Tongue (tissue), 1 donor: ENCODE measurements at regions not wholly inside any gene's neighbourhood (a gene's known extent, or its start where the extent isn't known, plus 50 kb on each side); places are given as distances from the start of the nearest gene placed in this dataset.
A peak's percentile ranks its signal among the peaks of the same experiment; 100 is the strongest.
"Not testable (repeated sequence)": the region's sequence is repeated elsewhere in the genome, so short reads cannot be mapped to it uniquely, and the experiment has no call there.

Experiments
- DNase-seq: peaks from one replicate; pipeline ENCODE4 v3.0.0-alpha.2; 2015

DNA sequence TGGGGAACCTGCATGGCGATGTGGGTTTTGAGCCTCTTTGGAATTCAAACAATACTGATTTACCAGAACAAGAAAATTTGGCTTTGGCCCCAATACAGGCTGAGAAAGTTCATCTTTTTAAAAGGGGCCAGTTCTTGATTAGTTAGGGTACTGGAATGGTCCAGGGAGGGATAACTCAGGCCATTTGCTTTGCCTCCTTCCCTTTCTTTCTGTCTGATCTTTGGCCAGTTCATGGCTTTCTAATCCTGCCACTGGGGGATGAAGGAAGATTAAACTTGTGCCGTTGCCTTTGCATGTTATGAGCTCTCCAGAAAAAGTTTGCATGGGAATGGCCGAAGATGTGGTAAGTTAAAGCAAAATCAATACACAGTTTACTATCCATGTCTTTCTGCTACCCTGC lies 78.4 kb downstream of the ADAMTS15 start:
- peak; percentile 83 for DNase-seq

- DNase-seq: no peak
Observed at GRCh38 chr11:130527636-130528297, 79.3 kb downstream of the ADAMTS15 start.

- peak; percentile 78 for DNase-seq
Observed at GRCh38 chr11:130528298-130529261, 80.1 kb downstream of the ADAMTS15 start.

- no peak for DNase-seq
Observed at GRCh38 chr11:130529366-130529765, 80.9 kb downstream of the ADAMTS15 start.

DNA sequence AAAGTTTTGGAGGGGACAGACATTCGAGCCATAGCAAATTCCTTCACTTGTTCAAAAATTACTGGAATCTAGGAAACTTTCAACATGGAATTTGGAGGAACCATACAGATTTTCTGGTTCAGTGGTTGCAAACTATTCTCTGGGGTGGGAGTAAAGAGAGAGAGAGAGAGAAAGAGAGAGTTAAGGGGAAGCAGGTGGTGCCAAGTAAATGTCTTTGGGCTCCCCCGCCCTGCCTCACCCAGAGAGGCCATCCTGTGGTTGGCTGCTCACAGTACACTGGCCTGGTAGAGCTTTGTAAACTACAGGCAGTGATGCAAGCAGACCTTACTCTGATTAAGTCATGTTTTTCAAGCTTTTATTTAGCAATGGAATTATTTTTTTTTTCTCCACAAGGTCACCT lies 82.6 kb downstream of the ADAMTS15 start:
- DNase-seq: peak; percentile 56

- peak; percentile 73 for DNase-seq
Observed at GRCh38 chr11:130533113-130533798, 84.8 kb downstream of the ADAMTS15 start.

DNA sequence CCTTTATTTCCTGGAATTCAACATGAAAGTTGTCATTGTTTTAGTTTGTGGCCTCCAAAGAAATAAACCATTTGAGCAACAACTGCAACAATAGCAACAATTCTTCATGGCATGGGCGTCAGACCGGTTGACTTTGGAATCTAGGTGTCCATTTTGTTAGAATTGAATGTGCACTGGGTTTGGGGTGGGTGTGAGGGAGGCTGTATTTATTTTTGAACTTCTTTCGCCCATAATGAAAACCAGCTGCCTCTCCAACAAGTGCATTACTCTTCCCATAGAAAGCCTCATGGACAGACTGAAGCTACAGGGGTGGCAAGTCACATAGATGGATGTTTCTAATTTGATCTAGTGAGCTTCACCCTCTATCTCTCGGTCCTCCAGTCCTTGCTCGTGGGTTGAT lies 85.4 kb downstream of the ADAMTS15 start:
- DNase-seq: no peak

- DNase-seq: no peak
Observed at GRCh38 chr11:130534551-130534950, 86.1 kb downstream of the ADAMTS15 start.

- DNase-seq: no peak
Observed at GRCh38 chr11:130535520-130535919, 87.1 kb downstream of the ADAMTS15 start.

- no peak for DNase-seq
Observed at GRCh38 chr11:130536106-130537040, 87.9 kb downstream of the ADAMTS15 start.

GRCh38 chr11:130539680-130540079 lies 91.2 kb downstream of the ADAMTS15 start:
- DNase-seq: not testable (repeated sequence)

- no peak for DNase-seq
Observed at GRCh38 chr11:130544266-130544665, 95.8 kb downstream of the ADAMTS15 start.

- no peak for DNase-seq
Observed at GRCh38 chr11:130545449-130546072, 97.1 kb downstream of the ADAMTS15 start.

- no peak for DNase-seq
Observed at GRCh38 chr11:130546438-130546837, 98.0 kb downstream of the ADAMTS15 start.

- no peak for DNase-seq
Observed at GRCh38 chr11:130546901-130547694, 98.7 kb downstream of the ADAMTS15 start.

- no peak for DNase-seq
Observed at GRCh38 chr11:130547761-130548490, 99.5 kb downstream of the ADAMTS15 start.

DNA sequence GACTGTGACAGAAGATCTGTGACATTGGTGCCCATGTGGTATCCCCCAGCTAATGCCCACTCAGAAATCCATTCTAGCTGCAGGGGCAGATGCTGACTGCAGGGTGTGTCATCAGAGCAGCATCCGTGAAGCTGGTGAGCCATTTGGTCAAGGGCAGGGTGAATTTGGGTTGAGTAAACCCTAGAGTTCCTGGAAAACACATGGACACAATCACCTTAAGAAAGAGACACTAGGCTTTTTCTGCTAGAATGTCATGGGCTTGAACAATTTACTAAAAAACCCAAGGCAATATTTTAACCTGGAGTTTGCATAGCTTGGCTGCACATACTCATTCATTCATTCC lies 100.0 kb downstream of the ADAMTS15 start:
- no peak for DNase-seq

DNA sequence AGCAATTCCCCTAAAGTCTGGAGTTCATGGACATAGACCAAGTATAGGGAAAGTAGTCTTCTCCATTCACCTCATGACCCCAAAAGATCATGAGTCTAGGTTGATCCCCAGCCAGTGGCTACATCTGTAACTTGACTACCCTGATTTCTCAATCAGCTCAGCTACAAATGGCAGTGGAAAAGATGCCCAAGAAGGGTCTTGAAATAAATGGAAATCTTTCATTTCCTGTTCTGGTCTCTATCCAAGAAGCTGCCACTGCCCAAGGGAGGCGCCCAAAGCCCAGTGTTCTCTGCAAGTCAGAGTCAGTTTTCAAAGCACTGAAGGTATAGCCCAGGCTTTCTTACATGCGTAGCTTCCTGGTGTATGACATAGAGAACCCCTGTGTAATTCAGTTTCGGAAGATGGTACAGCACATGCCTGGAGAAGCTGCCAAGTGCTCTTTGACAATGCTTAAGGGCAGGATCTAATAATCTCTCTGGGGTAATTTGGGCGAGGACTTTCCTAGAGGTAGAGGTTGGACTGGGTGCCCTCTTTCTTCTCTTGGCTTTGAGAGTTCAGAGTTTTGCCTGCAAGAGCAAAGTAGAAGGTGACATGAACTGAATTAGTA lies 101.1 kb downstream of the ADAMTS15 start:
- no peak for DNase-seq

DNA sequence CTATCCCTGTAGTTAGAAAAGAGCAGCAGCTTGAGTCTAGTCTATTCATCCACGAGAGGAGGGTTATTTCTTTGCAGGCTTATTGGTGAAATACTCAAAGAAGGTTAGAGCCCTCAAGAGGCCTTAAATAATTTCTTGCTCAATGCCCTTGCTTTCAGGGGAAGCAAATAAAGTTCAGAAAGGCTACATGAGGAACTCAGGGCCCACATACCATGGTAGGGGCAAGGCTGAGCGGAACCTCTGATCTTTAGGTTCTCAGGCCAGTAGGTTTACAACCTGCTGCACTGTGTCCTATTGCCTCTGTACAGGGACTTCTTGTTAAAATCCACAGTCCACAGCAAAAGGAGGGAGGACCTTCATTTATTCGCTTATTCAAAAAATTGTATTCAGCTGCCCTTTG lies 101.7 kb downstream of the ADAMTS15 start:
- DNase-seq: no peak
